Endothelial cell (in vitro differentiated cells): ENCODE measurements at regions not wholly inside any gene's neighbourhood (a gene's known extent, or its start where the extent isn't known, plus 50 kb on each side); places are given as distances from the start of the nearest gene placed in this dataset.

Experiments
- DNase-seq: peaks from one replicate; pipeline ENCODE4 v3.0.0; 2021; ENCODE audit warnings: low spot score
- H3K27ac Mint-ChIP-seq: one replicate; pipeline ENCODE4 v1.8.0; 2021; ENCODE audit warnings: mixed read lengths, inconsistent platforms; ENCODE audit not compliant: unreplicated experiment
- H3K27me3 Mint-ChIP-seq: one replicate; pipeline ENCODE4 v1.8.0; 2021; ENCODE audit warnings: mild to moderate bottlenecking, moderate library complexity, mixed read lengths, inconsistent platforms; ENCODE audit not compliant: unreplicated experiment
- H3K36me3 Mint-ChIP-seq: one replicate; pipeline ENCODE4 v1.8.0; 2021; ENCODE audit warnings: mild to moderate bottlenecking, low read depth, mixed read lengths, inconsistent platforms; ENCODE audit not compliant: unreplicated experiment
- H3K4me1 Mint-ChIP-seq: one replicate; pipeline ENCODE4 v1.8.0; 2021; ENCODE audit warnings: mild to moderate bottlenecking, mixed read lengths, inconsistent platforms; ENCODE audit not compliant: unreplicated experiment
- H3K4me3 Mint-ChIP-seq: one replicate; pipeline ENCODE4 v1.8.0; 2021; ENCODE audit warnings: mild to moderate bottlenecking, mixed read lengths, inconsistent platforms; ENCODE audit not compliant: unreplicated experiment
- H3K9me3 Mint-ChIP-seq: one replicate; pipeline ENCODE4 v1.8.0; 2021; ENCODE audit warnings: mixed read lengths, inconsistent platforms; ENCODE audit not compliant: unreplicated experiment
- TF ChIP-seq, protein P1 (sequence below): fragments of 200-600 bp; sonication (generic); IDR thresholded peaks from one replicate; pipeline ENCODE4 v1.5.0; 2021; ENCODE audit warnings: antibody characterized with exemption; ENCODE audit not compliant: unreplicated experiment

DNA sequence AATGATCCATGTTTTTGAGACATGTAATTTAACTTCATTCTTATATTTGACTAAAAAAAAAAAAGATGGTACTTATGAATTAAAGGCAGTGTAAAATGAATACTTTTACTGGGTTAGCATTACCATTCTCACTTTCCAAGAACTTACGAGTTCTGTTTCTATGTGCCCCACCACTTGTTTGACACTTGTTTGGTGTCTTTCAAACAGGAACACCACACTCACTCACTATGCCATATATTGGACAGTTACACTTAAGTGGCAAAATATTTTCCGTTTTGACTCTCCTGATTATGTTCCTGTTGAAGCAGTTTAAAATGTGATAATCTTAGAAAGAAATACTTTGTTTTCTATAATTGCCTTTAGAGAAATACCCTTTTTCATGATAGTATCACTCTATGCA lies 56.6 kb upstream of the ATXN7L3B start:
- no peaks in the 10 kb centered on the region for H3K36me3 Mint-ChIP-seq
- H3K27me3 Mint-ChIP-seq: no peaks in the 10 kb centered on the region
- H3K4me3 Mint-ChIP-seq: no peak overlapping the region
- H3K27ac Mint-ChIP-seq: no peak overlapping the region
- H3K9me3 Mint-ChIP-seq: no peaks in the 10 kb centered on the region
- H3K4me1 Mint-ChIP-seq: no peaks in the 10 kb centered on the region
- no peak for DNase-seq
- TF ChIP-seq, protein P1, sequence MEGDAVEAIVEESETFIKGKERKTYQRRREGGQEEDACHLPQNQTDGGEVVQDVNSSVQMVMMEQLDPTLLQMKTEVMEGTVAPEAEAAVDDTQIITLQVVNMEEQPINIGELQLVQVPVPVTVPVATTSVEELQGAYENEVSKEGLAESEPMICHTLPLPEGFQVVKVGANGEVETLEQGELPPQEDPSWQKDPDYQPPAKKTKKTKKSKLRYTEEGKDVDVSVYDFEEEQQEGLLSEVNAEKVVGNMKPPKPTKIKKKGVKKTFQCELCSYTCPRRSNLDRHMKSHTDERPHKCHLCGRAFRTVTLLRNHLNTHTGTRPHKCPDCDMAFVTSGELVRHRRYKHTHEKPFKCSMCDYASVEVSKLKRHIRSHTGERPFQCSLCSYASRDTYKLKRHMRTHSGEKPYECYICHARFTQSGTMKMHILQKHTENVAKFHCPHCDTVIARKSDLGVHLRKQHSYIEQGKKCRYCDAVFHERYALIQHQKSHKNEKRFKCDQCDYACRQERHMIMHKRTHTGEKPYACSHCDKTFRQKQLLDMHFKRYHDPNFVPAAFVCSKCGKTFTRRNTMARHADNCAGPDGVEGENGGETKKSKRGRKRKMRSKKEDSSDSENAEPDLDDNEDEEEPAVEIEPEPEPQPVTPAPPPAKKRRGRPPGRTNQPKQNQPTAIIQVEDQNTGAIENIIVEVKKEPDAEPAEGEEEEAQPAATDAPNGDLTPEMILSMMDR: no peak

DNA sequence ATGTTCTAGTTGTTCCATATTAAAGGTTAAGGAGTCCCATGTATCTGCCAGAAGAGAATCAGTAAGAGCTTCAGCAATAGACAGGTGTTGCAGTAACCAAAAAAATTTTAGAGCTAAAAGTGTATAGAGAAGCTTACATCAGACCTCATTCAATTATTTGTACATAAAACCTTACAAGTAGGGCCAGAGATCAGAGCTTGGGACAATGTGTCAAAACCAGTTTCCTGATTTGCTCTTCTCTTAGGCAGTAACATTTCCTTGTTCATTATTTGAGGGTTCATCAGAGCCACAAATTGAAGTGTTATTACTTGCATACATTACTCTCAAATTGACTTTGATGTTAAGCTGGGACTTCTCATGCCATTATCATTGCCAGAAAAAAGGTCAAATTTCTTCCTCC lies 55.5 kb upstream of the ATXN7L3B start:
- no peaks in the 10 kb centered on the region for H3K27me3 Mint-ChIP-seq

DNA sequence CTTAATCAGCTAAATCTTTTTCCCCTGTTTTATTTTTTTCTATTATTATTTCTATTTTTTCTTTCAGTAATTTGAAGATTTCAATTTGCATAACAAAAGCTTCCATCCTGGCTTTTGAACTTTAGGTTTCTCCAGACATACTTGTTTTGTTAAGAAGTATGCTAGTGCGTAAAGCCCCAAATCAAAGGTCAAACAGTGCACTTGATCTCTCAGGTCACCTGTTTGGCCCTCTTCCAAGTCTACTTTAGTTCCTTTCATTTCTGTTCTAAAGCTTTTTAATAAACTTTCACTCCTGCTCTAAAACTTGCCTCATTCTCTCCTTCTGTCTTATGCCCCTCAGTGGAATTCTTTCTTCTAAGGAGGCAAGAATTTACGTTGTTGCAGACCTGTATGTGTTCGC lies 54.6 kb upstream of the ATXN7L3B start:
- Mint-ChIP-seq H3K4me3 (no peak overlapping the region), H3K27ac (no peak overlapping the region), H3K36me3 (no peaks in the 10 kb centered on the region), H3K9me3 (no peaks in the 10 kb centered on the region), H3K27me3 (no peaks in the 10 kb centered on the region), H3K4me1 (no peaks in the 10 kb centered on the region)
- no peak for DNase-seq
- TF ChIP-seq, protein P1: no peak

More for the DNA sequence above, 55.5 kb upstream of the ATXN7L3B start:
- Mint-ChIP-seq H3K4me3 (no peak overlapping the region), H3K4me1 (no peaks in the 10 kb centered on the region), H3K36me3 (no peaks in the 10 kb centered on the region), H3K9me3 (no peaks in the 10 kb centered on the region), H3K27ac (no peak overlapping the region)
- no peak for DNase-seq
- TF ChIP-seq, protein P1: no peak
